Body of pancreas (tissue), 4 donors: ENCODE measurements at regions not wholly inside any gene's neighbourhood (a gene's known extent, or its start where the extent isn't known, plus 50 kb on each side); places are given as distances from the start of the nearest gene placed in this dataset.

Source experiments
- ATAC-seq: fragments of 150-250 bp; one replicate; pipeline ENCODE4 v1.9.1; 2016
- DNase-seq, 4 donors: peaks; one replicate each; pipeline ENCODE4 v3.0.0-alpha.2; 2019
- H3K27ac ChIP-seq, 4 donors: fragments of 200-600 bp; sonication (generic); 1 replicate in 3 of 4; 2 replicates in 1 of 4; pipeline versions ENCODE4 v1.5.1 to v1.6.1; 2016 to 2019; ENCODE audit warnings: mild to moderate bottlenecking in 1 of 4, mixed read lengths in 1 of 4, moderate library complexity in 1 of 4
- H3K27me3 ChIP-seq, 2 donors: fragments of 200-600 bp; sonication (generic); one replicate each; pipeline ENCODE4 v1.6.0; 2016; ENCODE audit warnings: mild to moderate bottlenecking in 1 of 2
- H3K36me3 ChIP-seq, 2 donors: fragments of 200-600 bp; sonication (generic); replicated peaks in 1 of 2; 2 replicates each; pipeline ENCODE4 v1.5.1; 2016; ENCODE audit warnings: low read depth in 2 of 2; ENCODE audit not compliant: insufficient read depth in 1 of 2
- H3K4me1 ChIP-seq: fragments of 200-600 bp; sonication (generic); one replicate; pipeline ENCODE4 v1.6.0; 2016
- H3K4me3 ChIP-seq, 2 donors: fragments of 200-600 bp; sonication (generic); 1 replicate in 1 of 2; 2 replicates in 1 of 2; pipeline ENCODE4 v1.5.1; 2016 to 2019
- H3K9me3 ChIP-seq, 3 donors: fragments of 200-600 bp; sonication (generic); 1 replicate in 2 of 3; 2 replicates in 1 of 3; pipeline ENCODE4 v1.5.1; 2016
- CTCF ChIP-seq, 7 experiments: fragments of 450-650 bp in 4 of 7; fragments of 200-600 bp in 3 of 7; sonication (generic) in 3 of 7; IDR thresholded peaks; one replicate each; pipeline ENCODE4 v1.5.1; 2016 to 2019; ENCODE audit warnings: antibody characterized with exemption in 7 of 7
- POLR2A ChIP-seq, 3 donors: fragments of 450-650 bp; IDR thresholded peaks; one replicate each; pipeline ENCODE4 v1.6.1; 2016; ENCODE audit warnings: antibody characterized with exemption in 3 of 3, mild to moderate bottlenecking in 2 of 3
- WGBS, 2 donors: methylation state at CpG; one replicate each; pipeline ENCODE4 v1.1.5; 2017; 5-methylcytosine and 5-hydroxymethylcytosine counted together
- intact Hi-C: fragments of 100-400 bp; cut with DNase I; formaldehyde crosslinking; loops from one replicate; pipeline ENCODE4 v1.15.1; 2023

- intact Hi-C loops, result no loop called here
- Histone ChIP-seq H3K36me3 (no peaks in the 10 kb centered on the region), H3K4me1 (no peaks in the 10 kb centered on the region), H3K27ac (no peak overlapping the region), H3K9me3 (no peaks in the 10 kb centered on the region), H3K27me3 (no peaks in the 10 kb centered on the region), H3K4me3 (no peak overlapping the region)
- TF ChIP-seq CTCF (IDR thresholded peaks at IDR 0.05) (no peak), POLR2A (IDR thresholded peaks at IDR 0.05) (no peak)
- 85 to 87% methylated on average over 1 to 3 of the region's 3 CpGs for WGBS, 2 donors
- ATAC-seq (no peak), DNase-seq (no peak)
Measured at GRCh38 chr12:123033392-123034021, 53.0 kb downstream of the ARL6IP4 start.

- Histone ChIP-seq H3K9me3 (no peaks in the 10 kb centered on the region), H3K27me3 (no peaks in the 10 kb centered on the region), H3K4me1 (no peaks in the 10 kb centered on the region), H3K36me3 (no peaks in the 10 kb centered on the region), H3K27ac (no peak overlapping the region), H3K4me3 (no peak overlapping the region)
- 70 to 88% methylated on average over 6 to 8 of the region's 8 CpGs for WGBS, 2 donors
- DNase-seq, result no peak
- TF ChIP-seq POLR2A (IDR thresholded peaks at IDR 0.05), result no peak
- TF ChIP-seq CTCF (IDR thresholded peaks at IDR 0.05), result no peak
- intact Hi-C loops, result no loop called here
- ATAC-seq, result no peak
Measured at GRCh38 chr12:123032736-123033391, 52.4 kb downstream of the ARL6IP4 start.
